Endothelial cell of umbilical vein (primary cell): ENCODE measurements at regions not wholly inside any gene's neighbourhood (a gene's known extent, or its start where the extent isn't known, plus 50 kb on each side); places are given as distances from the start of the nearest gene placed in this dataset.

Experiments
- BruUV-seq: library from RNA; stranded (reverse); fragments of 400-500 nt; replicated peaks from 2 replicates; lab custom pipeline; 2021; lab: Mats Ljungman, UMichigan
- CTCF ChIA-PET: fragments of 300-600, 350-600 bp; sonication (Branson Sonifier 250); formaldehyde crosslinking; loops from one replicate; lab custom pipeline; 2021; ENCODE audit warnings: antibody characterized with exemption, inconsistent platforms; lab: Charles Lee
- POLR2A ChIA-PET: fragments of 300-600, 350-600 bp; sonication (Branson Sonifier 250); formaldehyde crosslinking; loops from one replicate; lab custom pipeline; 2021; ENCODE audit warnings: antibody characterized with exemption, inconsistent platforms; lab: Charles Lee
- DNase-seq: peaks from one replicate; pipeline ENCODE4 v3.0.0-alpha.2; 2011; ENCODE audit warnings: low read depth, low spot score
- FAIRE-seq: peaks from 2 replicates; lab custom pipeline; 2011; peaks lifted over from hg19 to GRCh38; lab: Jason Lieb, UNC
- H2AFZ ChIP-seq: 2 replicates; pipeline ENCODE4 v1.6.0; 2012; ENCODE audit warnings: low read depth, low read length, control low read depth, inconsistent platforms
- H3K27ac ChIP-seq: 2 replicates; pipeline ENCODE4 v1.5.1; 2011; ENCODE audit warnings: low read depth, mild to moderate bottlenecking, control low read depth, low read length, moderate library complexity; ENCODE audit not compliant: insufficient read depth
- H3K27me3 ChIP-seq, 2 experiments: 2 replicates each; pipeline versions ENCODE4 v1.6.0 to v1.6.1; 2011; ENCODE audit warnings: low read length in 2 of 2, mixed read lengths in 1 of 2; ENCODE audit not compliant: control insufficient read depth in 2 of 2, insufficient read depth in 2 of 2
- H3K36me3 ChIP-seq, 2 experiments: 2 replicates in 1 of 2; 3 replicates in 1 of 2; pipeline ENCODE4 v1.5.1; 2011; ENCODE audit warnings: low read length in 2 of 2, mild to moderate bottlenecking in 1 of 2, moderate library complexity in 1 of 2; ENCODE audit not compliant: control insufficient read depth in 2 of 2, insufficient read depth in 2 of 2; ENCODE audit errors: extremely low read depth in 1 of 2
- H3K4me1 ChIP-seq: 3 replicates; pipeline ENCODE4 v1.5.1; 2011; ENCODE audit warnings: mild to moderate bottlenecking, low read length; ENCODE audit not compliant: control insufficient read depth, insufficient read depth; ENCODE audit errors: extremely low read depth
- H3K4me2 ChIP-seq: 2 replicates; pipeline ENCODE4 v1.6.1; 2011; ENCODE audit warnings: low read length, control low read depth, mixed read lengths; ENCODE audit not compliant: insufficient read depth
- H3K4me3 ChIP-seq, 3 experiments: fragments of 200-600 bp in 1 of 3; sonication (generic), shearing (Covaris generic) in 1 of 3; replicated peaks in 1 of 3; 2 replicates each; pipeline ENCODE4 v1.5.1; 2011 to 2016; ENCODE audit warnings: control low read depth in 3 of 3, low read length in 3 of 3, mild to moderate bottlenecking in 2 of 3, inconsistent platforms in 1 of 3, low read depth in 1 of 3, moderate library complexity in 1 of 3; ENCODE audit not compliant: insufficient read depth in 1 of 3
- H3K79me2 ChIP-seq: 2 replicates; pipeline ENCODE4 v1.6.0; 2012; ENCODE audit warnings: low read length, inconsistent platforms; ENCODE audit not compliant: control insufficient read depth, insufficient read depth
- H3K9ac ChIP-seq: replicated peaks from 2 replicates; pipeline ENCODE3; 2011; ENCODE audit warnings: low read length, control low read depth; ENCODE audit not compliant: insufficient read depth; ENCODE audit errors: extremely low read depth
- H3K9me1 ChIP-seq: replicated peaks from 3 replicates; pipeline ENCODE4 v1.6.0; 2011; ENCODE audit warnings: mild to moderate bottlenecking, low read length; ENCODE audit not compliant: control insufficient read depth, insufficient read depth; ENCODE audit errors: extremely low read depth
- H3K9me3 ChIP-seq: replicated peaks from 2 replicates; pipeline ENCODE4 v1.5.1; 2012; ENCODE audit warnings: low read length, inconsistent platforms; ENCODE audit not compliant: control insufficient read depth, insufficient read depth
- H4K20me1 ChIP-seq: replicated peaks from 2 replicates; pipeline ENCODE3; 2011; ENCODE audit warnings: mild to moderate bottlenecking, low read length; ENCODE audit not compliant: control insufficient read depth, insufficient read depth; ENCODE audit errors: extremely low read depth
- CTCF ChIP-seq, 2 donors: IDR thresholded peaks; 1 replicate in 1 of 2; 2 replicates in 1 of 2; pipeline ENCODE4 v1.5.1; 2011; ENCODE audit warnings: low read length in 2 of 2, mild to moderate bottlenecking in 2 of 2, moderate library complexity in 2 of 2, control low read depth in 1 of 2, inconsistent platforms in 1 of 2, low read depth in 1 of 2; ENCODE audit not compliant: insufficient read depth in 1 of 2; ENCODE audit errors: extremely low read depth in 1 of 2
- GATA2 ChIP-seq: IDR thresholded peaks from 2 replicates; pipeline ENCODE4 v1.7.0; 2011; ENCODE audit warnings: low read depth, mild to moderate bottlenecking, moderate library complexity, mixed read lengths, low read length; ENCODE audit not compliant: insufficient read length, insufficient read depth
- JUN ChIP-seq: IDR thresholded peaks from 2 replicates; pipeline ENCODE4 v1.6.1; 2011; ENCODE audit warnings: borderline replicate concordance, low read depth; ENCODE audit not compliant: insufficient read length, insufficient read depth
- MAX ChIP-seq: IDR thresholded peaks from 2 replicates; pipeline ENCODE4 v1.6.1; 2011; ENCODE audit not compliant: insufficient read depth, insufficient read length
- MYC ChIP-seq: IDR thresholded peaks from one replicate; pipeline ENCODE4 v1.6.1; 2011; ENCODE audit warnings: mild to moderate bottlenecking, low read depth, low read length
- POLR2A ChIP-seq: IDR thresholded peaks from 2 replicates; pipeline ENCODE4 v1.6.1; 2012; ENCODE audit warnings: low read depth, mild to moderate bottlenecking, control low read depth, low read length
- POLR2AphosphoS5 ChIP-seq: IDR thresholded peaks from 2 replicates; pipeline ENCODE4 v1.6.1; 2012; ENCODE audit warnings: low read depth, mild to moderate bottlenecking, control low read depth, low read length, moderate library complexity; ENCODE audit not compliant: insufficient read depth
- dilution Hi-C: fragments of 300-500 bp; cut with MboI; formaldehyde crosslinking; loops from one replicate; pipeline ENCODE4 v1.15.0; 2019; ENCODE audit warnings: low sequenced_read_pairs; ENCODE audit not compliant: extremely low pct_ligation_motif_present
- intact Hi-C: fragments of 100-400 bp; cut with micrococcal nuclease; formaldehyde crosslinking; loops from one replicate; pipeline ENCODE4 v1.10.0; 2022

GRCh38 chr22:27011133-27011532 lies 353.7 kb downstream of the MIAT start:
- dilution Hi-C loops (no loop called here), intact Hi-C loops (no loop called here)
- H3K27me3 ChIP-seq: no peaks in the 10 kb centered on the region
- TF ChIP-seq MYC (no peak), MAX (no peak), GATA2 (no peak), POLR2AphosphoS5 (no peak), POLR2A (no peak), CTCF (IDR thresholded peaks at IDR 0.05; ENCODE audit: extremely low read depth in 1 of 2, insufficient read depth in 1 of 2, low read depth in 1 of 2, low read length in 2 of 2) (no peak), JUN (no peak)
- DNase-seq (no peak), FAIRE-seq (no peak)
- no TSS peak for BruUV-seq
- no peaks in the 10 kb centered on the region for H3K4me1 ChIP-seq
- H3K79me2 ChIP-seq: no peaks in the 10 kb centered on the region
- no peak overlapping the region for H3K9ac ChIP-seq
- H3K9me1 ChIP-seq: no peaks in the 10 kb centered on the region
- H3K9me3 ChIP-seq: no peaks in the 10 kb centered on the region
- H2AFZ ChIP-seq: no peak overlapping the region
- POLR2A ChIA-PET: no interaction called here
- CTCF ChIA-PET: no interaction called here
- H3K27ac ChIP-seq: no peak overlapping the region
- no peaks in the 10 kb centered on the region for H4K20me1 ChIP-seq
- no peaks in the 10 kb centered on the region for H3K36me3 ChIP-seq
- H3K4me3 ChIP-seq: no peak overlapping the region
- H3K4me2 ChIP-seq: no peak overlapping the region
